Naive thymus-derived CD4-positive, alpha-beta T cell (primary cell): ENCODE measurements at regions not wholly inside any gene's neighbourhood (a gene's known extent, or its start where the extent isn't known, plus 50 kb on each side); places are given as distances from the start of the nearest gene placed in this dataset.

Experiments
- ATAC-seq: fragments of 150-1000 bp; cut with Tn5 transposase; 2 replicates; pipeline ENCODE4 v1.10.0; 2021; ENCODE audit warnings: mild to moderate bottlenecking, moderate library complexity
- CTCF ChIA-PET: fragments of 350-600 bp; sonication (Branson Sonifier 250); formaldehyde crosslinking; loops from one replicate; lab custom pipeline; 2021; ENCODE audit warnings: antibody characterized with exemption; lab: Charles Lee
- POLR2A ChIA-PET: fragments of 350-600 bp; sonication (Branson Sonifier 250); formaldehyde crosslinking; loops from one replicate; lab custom pipeline; 2021; ENCODE audit warnings: antibody characterized with exemption, inconsistent platforms; lab: Charles Lee
- DNase-seq, 9 donors: peaks; one replicate each; pipeline versions ENCODE4 v3.0.0 to v3.0.0-alpha.2; 2020 to 2022; ENCODE audit warnings: mixed read lengths in 1 of 9
- H3K27ac ChIP-seq: one replicate; pipeline ENCODE4 v1.7.0; 2013; ENCODE audit warnings: mild to moderate bottlenecking, low read depth, low read length, moderate library complexity
- H3K27me3 ChIP-seq, 2 donors: one replicate each; pipeline ENCODE4 v1.7.0; 2013; ENCODE audit warnings: low read length in 2 of 2, mild to moderate bottlenecking in 2 of 2, moderate library complexity in 2 of 2; ENCODE audit not compliant: control insufficient read depth in 2 of 2, insufficient read depth in 2 of 2
- H3K36me3 ChIP-seq, 3 experiments: 1 replicate in 2 of 3; 2 replicates in 1 of 3; pipeline ENCODE4 v1.7.0; 2013; ENCODE audit warnings: low read length in 3 of 3, mild to moderate bottlenecking in 3 of 3, moderate library complexity in 1 of 3; ENCODE audit not compliant: insufficient read depth in 3 of 3, control insufficient read depth in 2 of 3
- H3K4me1 ChIP-seq, 2 donors: one replicate each; pipeline ENCODE4 v1.7.0; 2013; ENCODE audit warnings: low read length in 2 of 2, mild to moderate bottlenecking in 2 of 2, moderate library complexity in 1 of 2; ENCODE audit not compliant: control insufficient read depth in 2 of 2, insufficient read depth in 2 of 2
- H3K4me3 ChIP-seq: 2 replicates; pipeline ENCODE4 v1.7.0; 2013; ENCODE audit warnings: mild to moderate bottlenecking, low read length
- H3K9me3 ChIP-seq, 3 experiments: 1 replicate in 2 of 3; 2 replicates in 1 of 3; pipeline ENCODE4 v1.7.0; 2013; ENCODE audit warnings: low read length in 3 of 3; ENCODE audit not compliant: control insufficient read depth in 2 of 3
- H3K27ac Mint-ChIP-seq, 9 donors: one replicate each; pipeline ENCODE4 v1.8.0; 2020 to 2022; ENCODE audit warnings: mixed read lengths in 9 of 9, mild to moderate bottlenecking in 8 of 9, moderate library complexity in 5 of 9, inconsistent platforms in 2 of 9
- H3K27me3 Mint-ChIP-seq, 5 donors: one replicate each; pipeline ENCODE4 v1.8.0; 2021 to 2022; ENCODE audit warnings: mixed read lengths in 5 of 5, mild to moderate bottlenecking in 1 of 5
- H3K36me3 Mint-ChIP-seq, 5 donors: one replicate each; pipeline ENCODE4 v1.8.0; 2020 to 2022; ENCODE audit warnings: mixed read lengths in 5 of 5, mild to moderate bottlenecking in 3 of 5, inconsistent platforms in 1 of 5
- H3K4me1 Mint-ChIP-seq, 7 donors: one replicate each; pipeline ENCODE4 v1.8.0; 2020 to 2022; ENCODE audit warnings: mixed read lengths in 7 of 7, mild to moderate bottlenecking in 3 of 7, inconsistent platforms in 1 of 7
- H3K4me3 Mint-ChIP-seq, 10 donors: one replicate each; pipeline ENCODE4 v1.8.0; 2020 to 2022; ENCODE audit warnings: mild to moderate bottlenecking in 10 of 10, mixed read lengths in 10 of 10, moderate library complexity in 6 of 10, inconsistent platforms in 2 of 10
- H3K9me3 Mint-ChIP-seq, 11 donors: one replicate each; pipeline ENCODE4 v1.8.0; 2020 to 2022; ENCODE audit warnings: mixed read lengths in 11 of 11, mild to moderate bottlenecking in 4 of 11, inconsistent platforms in 1 of 11, moderate library complexity in 1 of 11
- intact Hi-C, 2 donors: fragments of 100-400 bp; cut with micrococcal nuclease; formaldehyde crosslinking; loops; one replicate each; pipeline ENCODE4 v1.15.1; 2023

- Mint-ChIP-seq H3K27ac (no peak overlapping the region), H3K4me3 (no peak overlapping the region), H3K9me3 (peaks cover 0 to 17% (median 3%) of the 10 kb centered on the region in 11 donors), H3K4me1 (no peaks in the 10 kb centered on the region), H3K27me3 (peaks cover 0 to 4% (median 0%) of the 10 kb centered on the region in 5 donors), H3K36me3 (no peaks in the 10 kb centered on the region)
- ChIA-PET CTCF (no interaction called here), POLR2A (no interaction called here)
- no peak for DNase-seq
- intact Hi-C loops: no loop called here
- ATAC-seq: no peak
- no peaks in the 10 kb centered on the region for H3K9me3 ChIP-seq
- no peaks in the 10 kb centered on the region for H3K4me1 ChIP-seq
- no peak overlapping the region for H3K27ac ChIP-seq
- H3K4me3 ChIP-seq: no peak overlapping the region
- H3K36me3 ChIP-seq: no peaks in the 10 kb centered on the region
- H3K27me3 ChIP-seq: no peaks in the 10 kb centered on the region
Observed at GRCh38 chr6:92125681-92126080, 1293.7 kb downstream of the EPHA7 start.

- Mint-ChIP-seq H3K4me1 (no peaks in the 10 kb centered on the region), H3K36me3 (no peaks in the 10 kb centered on the region), H3K27ac (no peak overlapping the region), H3K27me3 (peaks cover 0 to 4% (median 0%) of the 10 kb centered on the region in 5 donors), H3K9me3 (peaks cover 0 to 17% (median 3%) of the 10 kb centered on the region in 11 donors), H3K4me3 (no peak overlapping the region)
- Histone ChIP-seq H3K4me1 (no peaks in the 10 kb centered on the region), H3K9me3 (no peaks in the 10 kb centered on the region), H3K27ac (no peak overlapping the region), H3K4me3 (no peak overlapping the region), H3K36me3 (no peaks in the 10 kb centered on the region), H3K27me3 (no peaks in the 10 kb centered on the region)
- ChIA-PET CTCF (interaction anchor here (0.6 kb wide), 1 partner anchor 14 kb away, joined by 3 read pairs; no protein-coding TSS in a partner anchor), POLR2A (no interaction called here)
- intact Hi-C loops: no loop called here
- ATAC-seq (no peak), DNase-seq (no peak)
Observed at GRCh38 chr6:92124200-92124651, 1295.1 kb downstream of the EPHA7 start.

- ATAC-seq (no peak), DNase-seq (no peak)
- no peak overlapping the region for H3K4me3 Mint-ChIP-seq
- no peaks in the 10 kb centered on the region for H3K4me1 Mint-ChIP-seq
- Histone ChIP-seq H3K27me3 (no peaks in the 10 kb centered on the region), H3K27ac (no peak overlapping the region), H3K4me1 (no peaks in the 10 kb centered on the region), H3K9me3 (no peaks in the 10 kb centered on the region), H3K36me3 (no peaks in the 10 kb centered on the region), H3K4me3 (no peak overlapping the region)
- peaks cover 0 to 18% (median 0%) of the 10 kb centered on the region in 11 donors for H3K9me3 Mint-ChIP-seq
- H3K27me3 Mint-ChIP-seq: peaks cover 0 to 4% (median 0%) of the 10 kb centered on the region in 5 donors
- ChIA-PET POLR2A (no interaction called here), CTCF (no interaction called here)
- no peak overlapping the region for H3K27ac Mint-ChIP-seq
- no peaks in the 10 kb centered on the region for H3K36me3 Mint-ChIP-seq
- intact Hi-C loops: no loop called here
Observed at GRCh38 chr6:92122746-92123145, 1296.6 kb downstream of the EPHA7 start.

- no peaks in the 10 kb centered on the region for H3K4me1 Mint-ChIP-seq
- no peak overlapping the region for H3K27ac Mint-ChIP-seq
- H3K4me3 ChIP-seq: no peak overlapping the region
- H3K36me3 Mint-ChIP-seq: no peaks in the 10 kb centered on the region
- intact Hi-C loops: no loop called here
- H3K9me3 ChIP-seq: no peaks in the 10 kb centered on the region
- no peak for ATAC-seq
- no peaks in the 10 kb centered on the region for H3K4me1 ChIP-seq
- POLR2A ChIA-PET: no interaction called here
- no peak overlapping the region for H3K4me3 Mint-ChIP-seq
- H3K9me3 Mint-ChIP-seq: peaks cover 0 to 12% (median 0%) of the 10 kb centered on the region in 11 donors
- H3K27ac ChIP-seq: no peak overlapping the region
- H3K36me3 ChIP-seq: no peaks in the 10 kb centered on the region
- no peaks in the 10 kb centered on the region for H3K27me3 Mint-ChIP-seq
- DNase-seq: no peak
- no peaks in the 10 kb centered on the region for H3K27me3 ChIP-seq
- CTCF ChIA-PET: no interaction called here
Observed at GRCh38 chr6:92121228-92121627, 1298.1 kb downstream of the EPHA7 start.

GRCh38 chr6:92117800-92118199 is 1301.6 kb downstream of the EPHA7 start:
- POLR2A ChIA-PET: no interaction called here
- DNase-seq (no peak), ATAC-seq (no peak)
- Mint-ChIP-seq H3K4me1 (no peaks in the 10 kb centered on the region), H3K36me3 (no peaks in the 10 kb centered on the region), H3K27me3 (no peaks in the 10 kb centered on the region), H3K27ac (no peak overlapping the region), H3K9me3 (peaks cover 0 to 16% (median 0%) of the 10 kb centered on the region in 11 donors), H3K4me3 (no peak overlapping the region)
- Histone ChIP-seq H3K27ac (no peak overlapping the region), H3K4me3 (no peak overlapping the region), H3K4me1 (no peaks in the 10 kb centered on the region), H3K27me3 (no peaks in the 10 kb centered on the region), H3K9me3 (no peaks in the 10 kb centered on the region), H3K36me3 (no peaks in the 10 kb centered on the region)
- CTCF ChIA-PET: no interaction called here
- intact Hi-C loops: no loop called here

- Mint-ChIP-seq H3K36me3 (no peaks in the 10 kb centered on the region), H3K27ac (no peak overlapping the region), H3K4me3 (no peak overlapping the region), H3K9me3 (peaks cover 0 to 16% (median 0%) of the 10 kb centered on the region in 11 donors), H3K27me3 (no peaks in the 10 kb centered on the region), H3K4me1 (no peaks in the 10 kb centered on the region)
- no peak overlapping the region for H3K27ac ChIP-seq
- H3K4me1 ChIP-seq: no peaks in the 10 kb centered on the region
- intact Hi-C loops: no loop called here
- ATAC-seq (no peak), DNase-seq (no peak)
- no peaks in the 10 kb centered on the region for H3K27me3 ChIP-seq
- H3K9me3 ChIP-seq: no peaks in the 10 kb centered on the region
- H3K4me3 ChIP-seq: no peak overlapping the region
- ChIA-PET CTCF (no interaction called here), POLR2A (no interaction called here)
- H3K36me3 ChIP-seq: no peaks in the 10 kb centered on the region
Observed at GRCh38 chr6:92114797-92115196, 1304.6 kb downstream of the EPHA7 start.

- H3K4me1 Mint-ChIP-seq: no peaks in the 10 kb centered on the region
- H3K27ac Mint-ChIP-seq: no peak overlapping the region
- H3K36me3 ChIP-seq: no peaks in the 10 kb centered on the region
- ChIA-PET CTCF (no interaction called here), POLR2A (no interaction called here)
- no peak overlapping the region for H3K27ac ChIP-seq
- no peaks in the 10 kb centered on the region for H3K9me3 ChIP-seq
- no peaks in the 10 kb centered on the region for H3K36me3 Mint-ChIP-seq
- H3K4me1 ChIP-seq: no peaks in the 10 kb centered on the region
- H3K4me3 Mint-ChIP-seq: no peak overlapping the region
- H3K4me3 ChIP-seq: no peak overlapping the region
- peaks cover 0 to 15% (median 0%) of the 10 kb centered on the region in 11 donors for H3K9me3 Mint-ChIP-seq
- ATAC-seq (no peak), DNase-seq (no peak)
- H3K27me3 Mint-ChIP-seq: no peaks in the 10 kb centered on the region
- intact Hi-C loops: no loop called here
- H3K27me3 ChIP-seq: no peaks in the 10 kb centered on the region
Observed at GRCh38 chr6:92114091-92114675, 1305.2 kb downstream of the EPHA7 start.
